Esophagus muscularis mucosa (tissue), 4 donors: ENCODE measurements at regions not wholly inside any gene's neighbourhood (a gene's known extent, or its start where the extent isn't known, plus 50 kb on each side); places are given as distances from the start of the nearest gene placed in this dataset.

Experiments used
- CTCF ChIP-seq, 3 experiments: fragments of 200-600 bp in 2 of 3; fragments of 450-650 bp in 1 of 3; sonication (generic) in 2 of 3; IDR thresholded peaks; one replicate each; pipeline ENCODE4 v1.5.1; 2017 to 2019; ENCODE audit warnings: antibody characterized with exemption in 3 of 3, mild to moderate bottlenecking in 2 of 3, moderate library complexity in 1 of 3
- EP300 ChIP-seq: sonication (generic); formaldehyde crosslinking; IDR thresholded peaks from one replicate; pipeline ENCODE4 v1.6.1; 2017; ENCODE audit warnings: antibody characterized with exemption
- POLR2A ChIP-seq: fragments of 450-650 bp; IDR thresholded peaks from one replicate; pipeline ENCODE4 v1.6.1; 2017; ENCODE audit warnings: antibody characterized with exemption, moderate library complexity, mild to moderate bottlenecking, low read depth
- POLR2AphosphoS5 ChIP-seq, 2 donors: sonication (generic); formaldehyde crosslinking; IDR thresholded peaks; one replicate each; pipeline ENCODE4 v1.6.1; 2017; ENCODE audit warnings: antibody characterized with exemption in 2 of 2

- TF ChIP-seq CTCF (IDR thresholded peaks at IDR 0.05) (no peak), EP300 (no peak), POLR2A (no peak), POLR2AphosphoS5 (IDR thresholded peaks at IDR 0.05) (no peak)
Observed at GRCh38 chr1:58392083-58392482, 154.4 kb downstream of the OMA1 start.
